Testis (tissue), 2 donors: ENCODE measurements at regions not wholly inside any gene's neighbourhood (a gene's known extent, or its start where the extent isn't known, plus 50 kb on each side); places are given as distances from the start of the nearest gene placed in this dataset.

Source experiments
- CTCF ChIP-seq, 3 experiments: fragments of 450-650 bp in 2 of 3; fragments of 200-600 bp in 1 of 3; sonication (generic) in 1 of 3; IDR thresholded peaks; one replicate each; pipeline ENCODE4 v1.5.1; 2016 to 2019; ENCODE audit warnings: antibody characterized with exemption in 3 of 3, mild to moderate bottlenecking in 2 of 3, moderate library complexity in 1 of 3
- POLR2A ChIP-seq: fragments of 450-650 bp; IDR thresholded peaks from one replicate; pipeline ENCODE4 v1.6.1; 2017; ENCODE audit warnings: antibody characterized with exemption, mild to moderate bottlenecking, moderate library complexity

DNA sequence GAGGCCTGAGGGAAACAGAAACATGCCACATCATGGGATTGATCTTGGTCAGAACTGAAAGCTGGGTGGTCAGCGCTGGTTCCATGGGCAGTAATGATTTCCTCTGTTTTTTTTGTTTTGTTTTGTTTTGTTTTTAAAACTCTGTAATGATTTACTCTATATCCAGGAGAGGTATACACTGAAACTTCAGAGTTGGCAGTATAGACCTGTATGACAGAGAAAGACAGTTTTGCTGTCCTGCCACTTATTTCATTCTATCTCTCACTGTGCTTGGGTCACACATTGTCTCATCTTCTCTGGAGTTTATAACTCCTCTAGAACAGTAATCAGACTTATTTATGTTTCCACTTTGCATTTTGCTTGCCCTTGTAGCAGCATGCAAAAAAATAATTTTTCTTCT is 105.1 kb upstream of the SLITRK1 start:
- TF ChIP-seq POLR2A (no peak), CTCF (IDR thresholded peaks at IDR 0.05) (no peak)
